ENCODE measurements at regions not wholly inside any gene's neighbourhood (a gene's known extent, or its start where the extent isn't known, plus 50 kb on each side); places are given as distances from the start of the nearest gene placed in this dataset.

GRCh38 chr6:85008296-85009009, 244.1 kb upstream of the TBX18 start:
- CTCF ChIA-PET: no interaction called here
- H3K36me3 Mint-ChIP-seq: no peaks in the 10 kb centered on the region
- no peak for DNase-seq (ENCODE audit: low spot score)
- POLR2A ChIA-PET: no interaction called here
- peaks cover 7% of the 10 kb centered on the region for H3K9me3 Mint-ChIP-seq
- peaks cover 54% of the 10 kb centered on the region for H3K4me1 Mint-ChIP-seq
- ATAC-seq: no peak
- peaks cover 4% of the 10 kb centered on the region; the same call in 1 of the 2 replicates for H3K27me3 Mint-ChIP-seq (ENCODE audit: low read depth)
- TF ChIP-seq ZNF423 (CRISPR knock-in tag; IDR thresholded peaks at IDR 0.05): no peak
- TF ChIP-seq ATF2 (CRISPR knock-in tag; IDR thresholded peaks at IDR 0.05; ENCODE audit: borderline replicate concordance, low read depth): no peak
- no peak overlapping the region for H3K27ac Mint-ChIP-seq
- H3K4me3 Mint-ChIP-seq: no peak overlapping the region

GRCh38 chr6:85006362-85006761, 242.0 kb upstream of the TBX18 start:
- H3K9me3 Mint-ChIP-seq: peaks cover 10% of the 10 kb centered on the region
- H3K27me3 Mint-ChIP-seq (ENCODE audit: low read depth): peaks cover 4% of the 10 kb centered on the region; the same call in 1 of the 2 replicates
- TF ChIP-seq RORB (CRISPR knock-in tag; IDR thresholded peaks at IDR 0.05) (no peak), SOX15 (CRISPR knock-in tag; IDR thresholded peaks at IDR 0.05) (no peak), FOXP4 (CRISPR knock-in tag; IDR thresholded peaks at IDR 0.05) (peak; percentile 99), ZNF219 (CRISPR knock-in tag; IDR thresholded peaks at IDR 0.05; ENCODE audit: borderline replicate concordance) (no peak), TEAD1 (CRISPR knock-in tag; IDR thresholded peaks at IDR 0.05) (peak; percentile 26; the same call in 1 of the 2 replicates), FOXK1 (CRISPR knock-in tag; IDR thresholded peaks at IDR 0.05) (peak; percentile 96), ATF6 (CRISPR knock-in tag; IDR thresholded peaks at IDR 0.05) (no peak), AFF4 (CRISPR knock-in tag; IDR thresholded peaks at IDR 0.05; ENCODE audit: borderline replicate concordance) (no peak), EMX1 (CRISPR knock-in tag; IDR thresholded peaks at IDR 0.05) (no peak), HMGA2 (CRISPR knock-in tag; IDR thresholded peaks at IDR 0.05) (no peak), GTF2I (CRISPR knock-in tag; conservative IDR thresholded peaks at IDR 0.05) (no peak), ZNF532 (CRISPR knock-in tag; IDR thresholded peaks at IDR 0.05; ENCODE audit: borderline replicate concordance) (no peak), SMAD4 (CRISPR knock-in tag; IDR thresholded peaks at IDR 0.05) (no peak), NFYB (CRISPR knock-in tag; conservative IDR thresholded peaks at IDR 0.05; ENCODE audit: low read depth) (no peak), ATF2 (CRISPR knock-in tag; IDR thresholded peaks at IDR 0.05; ENCODE audit: borderline replicate concordance, low read depth) (no peak), ZNF671 (CRISPR knock-in tag; IDR thresholded peaks at IDR 0.05) (no peak)
- POLR2A ChIA-PET: no interaction called here
- H3K4me1 Mint-ChIP-seq: peaks cover 58% of the 10 kb centered on the region
- peak overlapping the region; percentile 32 for H3K4me3 Mint-ChIP-seq
- CTCF ChIA-PET: interaction anchor here (1.1 to 1.3 kb wide), 2 partner anchors 9 to 112 kb away, joined by 4 read pairs; no protein-coding TSS in a partner anchor
- DNase-seq (ENCODE audit: low spot score) (no peak), ATAC-seq (peak; percentile 70)
- H3K36me3 Mint-ChIP-seq: no peaks in the 10 kb centered on the region
- peak overlapping the region; percentile 91 for H3K27ac Mint-ChIP-seq

Measured in WTC11 (cell line).